Colonic mucosa (tissue), 4 donors: ENCODE measurements at regions not wholly inside any gene's neighbourhood (a gene's known extent, or its start where the extent isn't known, plus 50 kb on each side); places are given as distances from the start of the nearest gene placed in this dataset.

Experiments
- DNase-seq: peaks from one replicate; pipeline ENCODE4 v3.0.0-alpha.2; 2020
- H3K27ac ChIP-seq: fragments of 200-600 bp; one replicate; pipeline ENCODE4 v1.8.0; 2021
- H3K27me3 ChIP-seq: fragments of 200-600 bp; one replicate; pipeline ENCODE4 v1.8.0; 2021
- H3K36me3 ChIP-seq: fragments of 200-600 bp; one replicate; pipeline ENCODE4 v1.8.0; 2021
- H3K4me1 ChIP-seq: fragments of 200-600 bp; one replicate; pipeline ENCODE4 v1.8.0; 2021; ENCODE audit warnings: mild to moderate bottlenecking
- H3K4me3 ChIP-seq: fragments of 200-600 bp; one replicate; pipeline ENCODE4 v1.8.0; 2021
- H3K9ac ChIP-seq, 2 donors: one replicate each; pipeline ENCODE4 v1.7.0; 2013; ENCODE audit warnings: control low read depth in 2 of 2, low read depth in 2 of 2, low read length in 2 of 2
- H3K9me3 ChIP-seq: fragments of 200-600 bp; one replicate; pipeline ENCODE4 v1.8.0; 2021
- intact Hi-C: fragments of 100-400 bp; cut with DNase I; formaldehyde crosslinking; loops from one replicate; pipeline ENCODE4 v1.14.1; 2022
- TF ChIP-seq, protein P1 (sequence below): fragments of 200-600 bp; IDR thresholded peaks from one replicate; pipeline ENCODE4 v1.8.0; 2022; ENCODE audit warnings: antibody characterized with exemption, mild to moderate bottlenecking
- donor health status: healthy.
- donor health status: DM: no; HTN: no; CAD: no.
- donor health status: DM: no; HTN: no; CAD: no.

GRCh38 chr11:24043842-24044241, 453.0 kb upstream of the LUZP2 start:
- intact Hi-C loops: no loop called here

DNA sequence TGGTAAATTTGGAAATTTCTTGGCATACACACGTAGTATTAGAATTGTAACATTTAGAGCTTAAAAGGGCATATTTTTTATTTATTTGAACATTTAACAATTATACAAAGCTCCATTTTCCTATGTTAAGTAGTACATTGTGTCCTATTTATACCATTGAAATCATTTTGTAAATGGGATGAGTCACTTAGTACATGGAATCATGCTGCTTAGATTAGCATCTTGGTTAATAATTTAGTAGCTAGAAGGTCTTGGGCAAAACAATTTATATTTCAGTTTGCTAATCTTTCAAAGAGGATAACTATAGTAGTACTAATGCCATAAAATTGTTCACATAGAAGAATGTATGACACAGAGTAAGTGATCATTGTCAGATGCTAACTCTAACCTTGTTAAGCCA, 450.1 kb upstream of the LUZP2 start:
- TF ChIP-seq, protein P1, sequence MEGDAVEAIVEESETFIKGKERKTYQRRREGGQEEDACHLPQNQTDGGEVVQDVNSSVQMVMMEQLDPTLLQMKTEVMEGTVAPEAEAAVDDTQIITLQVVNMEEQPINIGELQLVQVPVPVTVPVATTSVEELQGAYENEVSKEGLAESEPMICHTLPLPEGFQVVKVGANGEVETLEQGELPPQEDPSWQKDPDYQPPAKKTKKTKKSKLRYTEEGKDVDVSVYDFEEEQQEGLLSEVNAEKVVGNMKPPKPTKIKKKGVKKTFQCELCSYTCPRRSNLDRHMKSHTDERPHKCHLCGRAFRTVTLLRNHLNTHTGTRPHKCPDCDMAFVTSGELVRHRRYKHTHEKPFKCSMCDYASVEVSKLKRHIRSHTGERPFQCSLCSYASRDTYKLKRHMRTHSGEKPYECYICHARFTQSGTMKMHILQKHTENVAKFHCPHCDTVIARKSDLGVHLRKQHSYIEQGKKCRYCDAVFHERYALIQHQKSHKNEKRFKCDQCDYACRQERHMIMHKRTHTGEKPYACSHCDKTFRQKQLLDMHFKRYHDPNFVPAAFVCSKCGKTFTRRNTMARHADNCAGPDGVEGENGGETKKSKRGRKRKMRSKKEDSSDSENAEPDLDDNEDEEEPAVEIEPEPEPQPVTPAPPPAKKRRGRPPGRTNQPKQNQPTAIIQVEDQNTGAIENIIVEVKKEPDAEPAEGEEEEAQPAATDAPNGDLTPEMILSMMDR: no peak
- Histone ChIP-seq H3K27ac (no peak overlapping the region), H3K9me3 (no peaks in the 10 kb centered on the region), H3K4me3 (no peak overlapping the region), H3K4me1 (no peaks in the 10 kb centered on the region), H3K9ac (no peak overlapping the region), H3K27me3 (no peaks in the 10 kb centered on the region), H3K36me3 (no peaks in the 10 kb centered on the region)
- intact Hi-C loops: no loop called here
- DNase-seq: no peak

More at GRCh38 chr11:24043842-24044241, 453.0 kb upstream of the LUZP2 start:
- TF ChIP-seq, protein P1: no peak
- H3K27ac ChIP-seq: no peak overlapping the region
- no peak overlapping the region for H3K9ac ChIP-seq
- no peaks in the 10 kb centered on the region for H3K36me3 ChIP-seq
- H3K27me3 ChIP-seq: no peaks in the 10 kb centered on the region
- no peak for DNase-seq
- H3K4me3 ChIP-seq: no peak overlapping the region
- H3K4me1 ChIP-seq: no peaks in the 10 kb centered on the region
- H3K9me3 ChIP-seq: no peaks in the 10 kb centered on the region

- Histone ChIP-seq H3K9me3 (no peaks in the 10 kb centered on the region), H3K4me1 (no peaks in the 10 kb centered on the region), H3K36me3 (no peaks in the 10 kb centered on the region), H3K27ac (no peak overlapping the region), H3K27me3 (no peaks in the 10 kb centered on the region), H3K4me3 (no peak overlapping the region), H3K9ac (no peak overlapping the region)
- intact Hi-C loops: no loop called here
- TF ChIP-seq, protein P1: no peak
- no peak for DNase-seq
Observed at GRCh38 chr11:24056051-24056450, 440.8 kb upstream of the LUZP2 start.

DNA sequence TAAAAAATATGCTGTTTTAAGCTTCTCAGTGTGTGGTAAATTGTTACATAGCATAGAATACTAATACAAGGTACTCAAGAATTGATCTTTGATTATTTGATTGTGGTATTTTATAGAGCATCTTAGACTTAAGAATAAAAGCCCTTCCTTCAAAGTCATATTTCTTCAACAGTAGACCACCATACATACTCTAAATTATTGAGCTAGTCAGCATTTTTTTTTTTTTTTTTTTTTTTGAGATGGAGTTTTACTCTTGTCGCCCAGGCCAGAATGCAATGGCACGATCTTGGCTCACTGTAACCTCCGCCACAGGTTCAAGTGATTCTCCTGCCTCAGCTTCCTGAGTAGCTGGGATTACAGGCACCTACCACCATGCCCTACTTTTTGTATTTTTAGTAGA, 436.7 kb upstream of the LUZP2 start:
- intact Hi-C loops: no loop called here
- Histone ChIP-seq H3K4me3 (no peak overlapping the region), H3K9me3 (no peaks in the 10 kb centered on the region), H3K27me3 (no peaks in the 10 kb centered on the region), H3K27ac (no peak overlapping the region), H3K9ac (no peak overlapping the region), H3K36me3 (no peaks in the 10 kb centered on the region), H3K4me1 (no peaks in the 10 kb centered on the region)
- no peak for DNase-seq
- TF ChIP-seq, protein P1: no peak

- Histone ChIP-seq H3K4me1 (no peaks in the 10 kb centered on the region), H3K4me3 (no peak overlapping the region), H3K27ac (no peak overlapping the region), H3K9ac (no peak overlapping the region), H3K9me3 (no peaks in the 10 kb centered on the region), H3K27me3 (no peaks in the 10 kb centered on the region), H3K36me3 (no peaks in the 10 kb centered on the region)
- intact Hi-C loops: no loop called here
- no peak for DNase-seq
- TF ChIP-seq, protein P1: no peak
Observed at GRCh38 chr11:24064309-24064903, 432.4 kb upstream of the LUZP2 start.
